Activated naive CD8-positive, alpha-beta T cell (primary cell): ENCODE measurements at regions not wholly inside any gene's neighbourhood (a gene's known extent, or its start where the extent isn't known, plus 50 kb on each side); places are given as distances from the start of the nearest gene placed in this dataset.
"Not testable (repeated sequence)": the region's sequence is repeated elsewhere in the genome, so short reads cannot be mapped to it uniquely, and the experiment has no call there.

Experiments
- H3K27ac Mint-ChIP-seq: one replicate; pipeline ENCODE4 v1.8.0; 2021; ENCODE audit warnings: mixed read lengths
- H3K27me3 Mint-ChIP-seq: one replicate; pipeline ENCODE4 v1.8.0; 2021; ENCODE audit warnings: mixed read lengths
- H3K36me3 Mint-ChIP-seq: one replicate; pipeline ENCODE4 v1.8.0; 2021; ENCODE audit warnings: mixed read lengths
- H3K4me1 Mint-ChIP-seq: one replicate; pipeline ENCODE4 v1.8.0; 2021; ENCODE audit warnings: low read depth, mixed read lengths
- H3K4me3 Mint-ChIP-seq: one replicate; pipeline ENCODE4 v1.8.0; 2021; ENCODE audit warnings: mild to moderate bottlenecking, mixed read lengths
- H3K9me3 Mint-ChIP-seq: one replicate; pipeline ENCODE4 v1.8.0; 2021; ENCODE audit warnings: low read depth, mixed read lengths

- no peaks in the 10 kb centered on the region for H3K9me3 Mint-ChIP-seq
- no peak overlapping the region for H3K4me3 Mint-ChIP-seq
- no peak overlapping the region for H3K27ac Mint-ChIP-seq
- H3K27me3 Mint-ChIP-seq = peaks cover 3% of the 10 kb centered on the region
- H3K4me1 Mint-ChIP-seq = peaks cover 7% of the 10 kb centered on the region
- peaks cover 3% of the 10 kb centered on the region for H3K36me3 Mint-ChIP-seq
These were observed 73.7 kb upstream of the ERCC6L2 start for GRCh38 chr9:95801797-95802196.

GRCh38 chr9:95796029-95796428, 79.5 kb upstream of the ERCC6L2 start:
- Mint-ChIP-seq H3K27ac (no peak overlapping the region), H3K4me1 (peaks cover 3% of the 10 kb centered on the region), H3K36me3 (peaks cover 3% of the 10 kb centered on the region), H3K4me3 (no peak overlapping the region), H3K9me3 (no peaks in the 10 kb centered on the region), H3K27me3 (peaks cover 7% of the 10 kb centered on the region)

GRCh38 chr9:95793924-95794828, 81.3 kb upstream of the ERCC6L2 start:
- peaks cover 6% of the 10 kb centered on the region for H3K27me3 Mint-ChIP-seq
- no peak overlapping the region for H3K4me3 Mint-ChIP-seq
- H3K4me1 Mint-ChIP-seq = peaks cover 3% of the 10 kb centered on the region
- no peak overlapping the region for H3K27ac Mint-ChIP-seq
- peaks cover 3% of the 10 kb centered on the region for H3K36me3 Mint-ChIP-seq
- H3K9me3 Mint-ChIP-seq = no peaks in the 10 kb centered on the region

- Mint-ChIP-seq H3K36me3 (no peaks in the 10 kb centered on the region), H3K9me3 (no peaks in the 10 kb centered on the region), H3K27me3 (peaks cover 4% of the 10 kb centered on the region), H3K4me1 (peaks cover 3% of the 10 kb centered on the region), H3K4me3 (no peak overlapping the region), H3K27ac (no peak overlapping the region)
These were observed 83.8 kb upstream of the ERCC6L2 start for GRCh38 chr9:95791695-95792094.

- Mint-ChIP-seq H3K27me3 (peaks cover 4% of the 10 kb centered on the region), H3K4me3 (no peak overlapping the region), H3K27ac (no peak overlapping the region), H3K36me3 (no peaks in the 10 kb centered on the region), H3K4me1 (peaks cover 3% of the 10 kb centered on the region), H3K9me3 (no peaks in the 10 kb centered on the region)
These were observed 84.2 kb upstream of the ERCC6L2 start for GRCh38 chr9:95791286-95791685.

GRCh38 chr9:95788521-95788991, 86.9 kb upstream of the ERCC6L2 start:
- Mint-ChIP-seq H3K27me3 (peaks cover 4% of the 10 kb centered on the region), H3K36me3 (no peaks in the 10 kb centered on the region), H3K4me1 (peaks cover 3% of the 10 kb centered on the region), H3K9me3 (no peaks in the 10 kb centered on the region), H3K4me3 (no peak overlapping the region), H3K27ac (no peak overlapping the region)

- peaks cover 4% of the 10 kb centered on the region for H3K27me3 Mint-ChIP-seq
- H3K9me3 Mint-ChIP-seq = no peaks in the 10 kb centered on the region
- H3K27ac Mint-ChIP-seq = no peak overlapping the region
- H3K4me1 Mint-ChIP-seq = peaks cover 3% of the 10 kb centered on the region
- no peak overlapping the region for H3K4me3 Mint-ChIP-seq
- no peaks in the 10 kb centered on the region for H3K36me3 Mint-ChIP-seq
These were observed 87.5 kb upstream of the ERCC6L2 start for GRCh38 chr9:95788021-95788420.

GRCh38 chr9:95785209-95785608, 90.3 kb upstream of the ERCC6L2 start:
- H3K4me3 Mint-ChIP-seq = no peak overlapping the region
- H3K9me3 Mint-ChIP-seq = no peaks in the 10 kb centered on the region
- H3K36me3 Mint-ChIP-seq = no peaks in the 10 kb centered on the region
- H3K4me1 Mint-ChIP-seq = no peaks in the 10 kb centered on the region
- H3K27me3 Mint-ChIP-seq = no peaks in the 10 kb centered on the region
- H3K27ac Mint-ChIP-seq = no peak overlapping the region

- no peaks in the 10 kb centered on the region for H3K36me3 Mint-ChIP-seq
- no peaks in the 10 kb centered on the region for H3K9me3 Mint-ChIP-seq
- H3K4me1 Mint-ChIP-seq = no peaks in the 10 kb centered on the region
- no peak overlapping the region for H3K27ac Mint-ChIP-seq
- no peaks in the 10 kb centered on the region for H3K27me3 Mint-ChIP-seq
- no peak overlapping the region for H3K4me3 Mint-ChIP-seq
These were observed 91.2 kb upstream of the ERCC6L2 start for GRCh38 chr9:95784318-95784717.

- Mint-ChIP-seq H3K27ac (no peak overlapping the region), H3K36me3 (no peaks in the 10 kb centered on the region), H3K27me3 (no peaks in the 10 kb centered on the region), H3K4me3 (no peak overlapping the region), H3K4me1 (no peaks in the 10 kb centered on the region), H3K9me3 (no peaks in the 10 kb centered on the region)
These were observed 92.0 kb upstream of the ERCC6L2 start for GRCh38 chr9:95783426-95783975.

GRCh38 chr9:95780751-95781150, 94.7 kb upstream of the ERCC6L2 start:
- H3K27me3 Mint-ChIP-seq = no peaks in the 10 kb centered on the region
- H3K9me3 Mint-ChIP-seq = no peaks in the 10 kb centered on the region
- H3K4me1 Mint-ChIP-seq = no peaks in the 10 kb centered on the region
- H3K27ac Mint-ChIP-seq = no peak overlapping the region
- no peaks in the 10 kb centered on the region for H3K36me3 Mint-ChIP-seq
- no peak overlapping the region for H3K4me3 Mint-ChIP-seq

GRCh38 chr9:95780121-95780520, 95.4 kb upstream of the ERCC6L2 start:
- H3K27me3 Mint-ChIP-seq = no peaks in the 10 kb centered on the region
- H3K4me1 Mint-ChIP-seq = no peaks in the 10 kb centered on the region
- no peaks in the 10 kb centered on the region for H3K9me3 Mint-ChIP-seq
- no peaks in the 10 kb centered on the region for H3K36me3 Mint-ChIP-seq
- no peak overlapping the region for H3K27ac Mint-ChIP-seq
- H3K4me3 Mint-ChIP-seq = no peak overlapping the region

GRCh38 chr9:95779597-95779996, 95.9 kb upstream of the ERCC6L2 start:
- not testable (repeated sequence) for H3K9me3 Mint-ChIP-seq, H3K4me3 Mint-ChIP-seq, H3K27me3 Mint-ChIP-seq, H3K4me1 Mint-ChIP-seq, H3K27ac Mint-ChIP-seq, H3K36me3 Mint-ChIP-seq

- H3K4me1 Mint-ChIP-seq = no peaks in the 10 kb centered on the region
- no peaks in the 10 kb centered on the region for H3K36me3 Mint-ChIP-seq
- no peak overlapping the region for H3K4me3 Mint-ChIP-seq
- no peaks in the 10 kb centered on the region for H3K27me3 Mint-ChIP-seq
- H3K9me3 Mint-ChIP-seq = no peaks in the 10 kb centered on the region
- H3K27ac Mint-ChIP-seq = no peak overlapping the region
These were observed 96.5 kb upstream of the ERCC6L2 start for GRCh38 chr9:95778957-95779356.

GRCh38 chr9:95777136-95777535, 98.4 kb upstream of the ERCC6L2 start:
- no peaks in the 10 kb centered on the region for H3K27me3 Mint-ChIP-seq
- H3K9me3 Mint-ChIP-seq = no peaks in the 10 kb centered on the region
- peaks cover 9% of the 10 kb centered on the region for H3K4me1 Mint-ChIP-seq
- H3K36me3 Mint-ChIP-seq = no peaks in the 10 kb centered on the region
- no peak overlapping the region for H3K27ac Mint-ChIP-seq
- no peak overlapping the region for H3K4me3 Mint-ChIP-seq

GRCh38 chr9:95776176-95776575, 99.3 kb upstream of the ERCC6L2 start:
- H3K27me3 Mint-ChIP-seq = no peaks in the 10 kb centered on the region
- H3K27ac Mint-ChIP-seq = no peak overlapping the region
- peaks cover 14% of the 10 kb centered on the region for H3K4me1 Mint-ChIP-seq
- H3K36me3 Mint-ChIP-seq = no peaks in the 10 kb centered on the region
- H3K9me3 Mint-ChIP-seq = no peaks in the 10 kb centered on the region
- H3K4me3 Mint-ChIP-seq = no peak overlapping the region
